Mucosa of descending colon (tissue), 3 donors: ENCODE measurements at regions not wholly inside any gene's neighbourhood (a gene's known extent, or its start where the extent isn't known, plus 50 kb on each side); places are given as distances from the start of the nearest gene placed in this dataset.

Experiments used
- ATAC-seq: fragments of 200-7000 bp; cut with Tn5 transposase; one replicate; pipeline ENCODE4 v1.9.1; 2020; ENCODE audit warnings: mild to moderate bottlenecking, moderate library complexity
- DNase-seq, 3 donors: peaks; one replicate each; pipeline ENCODE4 v3.0.0-alpha.2; 2020
- H3K36me3 ChIP-seq: fragments of 200-600 bp; one replicate; pipeline ENCODE4 v1.8.0; 2021; ENCODE audit warnings: low read depth, mild to moderate bottlenecking
- H3K4me1 ChIP-seq: fragments of 200-600 bp; one replicate; pipeline ENCODE4 v1.8.0; 2021; ENCODE audit warnings: low read depth, mild to moderate bottlenecking
- H3K4me3 ChIP-seq: fragments of 200-600 bp; one replicate; pipeline ENCODE4 v1.8.0; 2021; ENCODE audit warnings: mild to moderate bottlenecking
- H3K9me3 ChIP-seq: fragments of 200-600 bp; one replicate; pipeline ENCODE4 v1.8.0; 2021; ENCODE audit warnings: mild to moderate bottlenecking
- CTCF ChIP-seq: fragments of 200-600 bp; IDR thresholded peaks from one replicate; pipeline ENCODE4 v1.8.0; 2022; ENCODE audit warnings: antibody characterized with exemption, mild to moderate bottlenecking
- intact Hi-C, 2 donors: fragments of 100-400 bp; cut with DNase I in 1 of 2; cut with micrococcal nuclease in 1 of 2; formaldehyde crosslinking; loops; one replicate each; pipeline versions ENCODE4 v1.11.0 to v1.11.1; 2022; cut with DNase I, micrococcal nuclease
- donor health status: DM: no; HTN: no; CAD: no; lungs with moderate emphysema.
- donor health status: DM: no; HTN: no; CAD: no.
- donor health status: DM: no; HTN: yes; CAD: no.

GRCh38 chr4:179124957-179125356 lies 1682.7 kb upstream of the AGA start:
- intact Hi-C loops: no loop called here

DNA sequence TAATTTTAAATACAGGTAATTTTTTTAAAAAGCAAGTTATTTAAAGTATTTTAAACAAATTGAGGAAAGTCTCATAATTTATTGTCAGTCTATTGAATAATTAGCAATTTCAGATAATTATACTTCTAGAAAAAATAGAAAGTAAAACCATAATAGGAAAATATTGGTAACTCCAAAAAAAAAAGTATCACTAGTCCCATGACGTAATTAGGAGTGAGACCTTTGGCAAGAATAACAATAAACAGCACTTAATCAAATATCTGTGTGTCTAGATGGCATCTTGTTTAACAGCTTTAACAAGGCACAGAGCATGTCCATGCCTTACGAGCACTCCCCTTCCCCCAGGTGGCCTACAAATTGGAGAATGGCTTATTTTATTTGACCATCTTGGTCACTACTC lies 1683.6 kb upstream of the AGA start:
- Histone ChIP-seq H3K4me3 (no peak overlapping the region), H3K9me3 (peaks cover 12% of the 10 kb centered on the region), H3K4me1 (no peaks in the 10 kb centered on the region), H3K36me3 (no peaks in the 10 kb centered on the region)
- intact Hi-C loops: no loop called here
- no peak for TF ChIP-seq CTCF
- ATAC-seq: no peak
- DNase-seq: no peak

More at GRCh38 chr4:179124957-179125356, 1682.7 kb upstream of the AGA start:
- ATAC-seq: no peak
- Histone ChIP-seq H3K4me3 (no peak overlapping the region), H3K36me3 (no peaks in the 10 kb centered on the region), H3K4me1 (no peaks in the 10 kb centered on the region), H3K9me3 (peaks cover 12% of the 10 kb centered on the region)
- DNase-seq: no peak
- TF ChIP-seq CTCF: no peak

DNA sequence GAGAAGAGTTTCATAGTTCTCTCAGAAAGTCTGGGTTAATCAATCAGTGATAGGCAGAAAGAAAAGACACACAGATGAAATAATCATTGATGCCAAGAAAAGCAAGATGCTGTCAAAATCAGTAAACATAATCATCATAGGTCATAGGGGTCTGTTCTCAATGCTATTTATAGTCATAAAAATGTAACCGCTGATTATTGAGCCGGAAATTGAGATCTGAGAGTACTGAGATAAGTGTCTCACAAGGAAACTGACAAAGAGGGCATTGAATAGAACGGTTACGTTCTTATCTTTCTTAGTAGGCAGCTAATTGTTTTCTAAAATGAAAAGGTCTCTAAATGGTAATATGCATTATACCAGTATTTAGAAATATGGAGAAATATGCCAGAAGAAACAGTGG lies 1686.1 kb upstream of the AGA start:
- Histone ChIP-seq H3K36me3 (no peaks in the 10 kb centered on the region), H3K4me3 (no peak overlapping the region), H3K4me1 (no peaks in the 10 kb centered on the region), H3K9me3 (peaks cover 9% of the 10 kb centered on the region)
- TF ChIP-seq CTCF: no peak
- intact Hi-C loops: no loop called here
- DNase-seq (no peak), ATAC-seq (no peak)

DNA sequence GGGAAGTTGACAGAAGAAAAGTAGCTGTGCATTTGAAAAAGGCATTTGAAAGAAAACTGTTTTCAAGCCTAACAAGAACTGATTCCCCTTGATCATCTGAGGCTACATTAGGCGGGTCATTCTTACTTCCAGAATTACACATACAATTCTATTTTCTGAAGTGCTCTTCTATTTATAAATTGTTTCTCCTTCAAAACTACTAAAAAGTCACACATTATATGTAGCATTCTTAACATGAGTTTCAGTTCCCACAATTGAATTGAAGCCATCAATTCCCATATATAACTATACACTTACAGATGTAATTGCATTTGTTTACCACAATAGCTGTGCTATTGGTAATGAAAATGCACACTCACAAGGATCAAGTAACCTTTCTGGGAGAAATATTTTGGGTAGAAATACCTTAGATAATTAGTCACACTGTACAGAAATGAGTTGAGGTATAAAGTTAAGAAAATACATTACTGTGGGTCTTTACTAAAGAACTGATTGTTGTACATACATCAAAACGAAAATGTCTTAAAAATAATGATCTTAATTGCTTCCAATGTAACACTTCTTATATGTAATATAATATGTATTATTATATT lies 1688.0 kb upstream of the AGA start:
- H3K9me3 ChIP-seq: no peaks in the 10 kb centered on the region
- ATAC-seq: no peak
- intact Hi-C loops: no loop called here
- no peaks in the 10 kb centered on the region for H3K4me1 ChIP-seq
- no peaks in the 10 kb centered on the region for H3K36me3 ChIP-seq
- TF ChIP-seq CTCF: no peak
- no peak overlapping the region for H3K4me3 ChIP-seq
- no peak for DNase-seq

GRCh38 chr4:179145746-179146525 lies 1703.7 kb upstream of the AGA start:
- DNase-seq (no peak), ATAC-seq (no peak)
- Histone ChIP-seq H3K9me3 (peaks cover 5% of the 10 kb centered on the region), H3K4me1 (no peaks in the 10 kb centered on the region), H3K36me3 (no peaks in the 10 kb centered on the region), H3K4me3 (no peak overlapping the region)
- TF ChIP-seq CTCF: no peak
- intact Hi-C loops: no loop called here
